ENCODE measurements at regions not wholly inside any gene's neighbourhood (a gene's known extent, or its start where the extent isn't known, plus 50 kb on each side); places are given as distances from the start of the nearest gene placed in this dataset.

GRCh38 chrX:56505866-56506265 is 57.6 kb upstream of the UBQLN2 start:
- Mint-ChIP-seq H3K27ac (no peak overlapping the region), H3K9me3 (peaks cover 91% of the 10 kb centered on the region), H3K27me3 (ENCODE audit: low read depth, poor library complexity) (no peaks in the 10 kb centered on the region), H3K36me3 (ENCODE audit: low read depth) (no peaks in the 10 kb centered on the region), H3K4me1 (no peaks in the 10 kb centered on the region), H3K4me3 (no peak overlapping the region)
- no peak for TF ChIP-seq CTCF (IDR thresholded peaks at IDR 0.05)
- no peak for DNase-seq
